ENCODE measurements at regions not wholly inside any gene's neighbourhood (a gene's known extent, or its start where the extent isn't known, plus 50 kb on each side); places are given as distances from the start of the nearest gene placed in this dataset.

DNA sequence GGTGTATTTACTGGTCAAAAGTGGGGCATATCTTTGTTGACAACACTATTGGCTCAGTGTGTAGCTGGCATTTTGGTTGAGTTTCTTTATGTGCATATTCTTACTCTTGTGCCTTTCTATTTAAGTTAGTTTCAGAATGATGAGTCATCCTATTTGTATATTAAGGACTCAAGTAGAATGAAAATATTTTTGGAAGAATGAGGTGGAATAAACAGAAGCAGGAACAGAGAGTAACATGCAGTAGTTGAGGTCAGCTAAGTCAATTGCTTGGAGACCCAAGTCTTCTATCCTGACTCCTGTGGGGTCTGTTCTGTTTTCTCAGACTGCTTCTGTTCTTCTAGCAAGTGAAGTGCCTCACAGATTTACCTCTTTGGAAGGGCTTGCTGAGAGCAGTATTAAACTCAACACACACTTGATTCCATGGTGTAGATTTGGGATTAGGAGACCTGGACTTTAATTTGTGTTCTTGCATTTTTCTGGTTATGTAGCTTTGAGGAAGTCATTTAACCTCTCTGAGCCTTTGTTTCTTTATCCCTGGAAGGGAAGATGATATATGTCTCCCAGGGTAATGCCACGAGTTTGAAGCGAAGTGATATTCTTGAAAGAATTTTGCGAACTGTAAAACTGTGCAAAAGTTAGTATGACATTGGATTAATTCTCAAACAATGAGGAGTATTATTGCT, 324.3 kb downstream of the QKI start:
- H4K20me1 ChIP-seq (ENCODE audit: insufficient read depth, low read length, poor library complexity, severe bottlenecking): no peaks in the 10 kb centered on the region
- H3K9ac ChIP-seq (ENCODE audit: low read depth, low read length, poor library complexity, severe bottlenecking): no peak overlapping the region
- no peaks in the 10 kb centered on the region for H3F3A ChIP-seq (ENCODE audit: low read depth)
- TF ChIP-seq, protein P1, sequence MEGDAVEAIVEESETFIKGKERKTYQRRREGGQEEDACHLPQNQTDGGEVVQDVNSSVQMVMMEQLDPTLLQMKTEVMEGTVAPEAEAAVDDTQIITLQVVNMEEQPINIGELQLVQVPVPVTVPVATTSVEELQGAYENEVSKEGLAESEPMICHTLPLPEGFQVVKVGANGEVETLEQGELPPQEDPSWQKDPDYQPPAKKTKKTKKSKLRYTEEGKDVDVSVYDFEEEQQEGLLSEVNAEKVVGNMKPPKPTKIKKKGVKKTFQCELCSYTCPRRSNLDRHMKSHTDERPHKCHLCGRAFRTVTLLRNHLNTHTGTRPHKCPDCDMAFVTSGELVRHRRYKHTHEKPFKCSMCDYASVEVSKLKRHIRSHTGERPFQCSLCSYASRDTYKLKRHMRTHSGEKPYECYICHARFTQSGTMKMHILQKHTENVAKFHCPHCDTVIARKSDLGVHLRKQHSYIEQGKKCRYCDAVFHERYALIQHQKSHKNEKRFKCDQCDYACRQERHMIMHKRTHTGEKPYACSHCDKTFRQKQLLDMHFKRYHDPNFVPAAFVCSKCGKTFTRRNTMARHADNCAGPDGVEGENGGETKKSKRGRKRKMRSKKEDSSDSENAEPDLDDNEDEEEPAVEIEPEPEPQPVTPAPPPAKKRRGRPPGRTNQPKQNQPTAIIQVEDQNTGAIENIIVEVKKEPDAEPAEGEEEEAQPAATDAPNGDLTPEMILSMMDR (conservative IDR thresholded peaks at IDR 0.05; ENCODE audit: low read length): no peak
- TF ChIP-seq EZH2phosphoT487 (IDR thresholded peaks at IDR 0.05; ENCODE audit: borderline replicate concordance): no peak
- H3K4me2 ChIP-seq (ENCODE audit: low read depth, low read length, poor library complexity, severe bottlenecking): no peak overlapping the region
- H3K36me3 ChIP-seq (ENCODE audit: insufficient read depth, low read length): no peaks in the 10 kb centered on the region
- no peaks in the 10 kb centered on the region for H3K27me3 ChIP-seq (ENCODE audit: insufficient read depth, low read length, poor library complexity, severe bottlenecking)
- H3K9me3 ChIP-seq (ENCODE audit: insufficient read depth, low read depth, low read length): no peaks in the 10 kb centered on the region; the same call in 1 of the 2 replicates
- no peak overlapping the region for H3K4me3 ChIP-seq (ENCODE audit: low read length, poor library complexity, severe bottlenecking)
- no peaks in the 10 kb centered on the region for H3K9me2 ChIP-seq (replicated peaks; ENCODE audit: low read depth, low read length)
- no peaks in the 10 kb centered on the region for H3K79me2 ChIP-seq (ENCODE audit: insufficient read depth, low read length)
- H3K4me1 ChIP-seq (ENCODE audit: insufficient read depth, low read length, poor library complexity, severe bottlenecking): no peaks in the 10 kb centered on the region
- no peak overlapping the region for H2AFZ ChIP-seq (ENCODE audit: low read length)

DNA sequence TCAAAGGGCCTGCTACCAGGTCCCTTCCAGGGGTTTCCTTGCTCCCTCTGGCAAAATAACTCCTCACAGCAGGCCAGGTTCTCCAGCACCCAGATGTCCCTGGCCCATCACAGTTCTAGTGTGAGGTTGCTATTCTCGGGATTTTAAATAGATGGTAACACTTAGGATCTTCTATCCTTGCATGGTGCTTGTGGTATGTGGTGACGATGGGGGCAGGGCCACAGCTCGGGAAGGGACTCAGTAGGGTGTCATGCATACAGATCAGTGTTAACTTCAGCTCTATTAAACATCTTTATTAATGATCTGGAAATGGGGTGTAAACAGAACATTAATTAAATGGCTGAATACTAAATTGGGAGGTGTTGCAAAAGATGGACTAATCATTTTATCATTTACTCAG, 323.8 kb downstream of the QKI start:
- Histone ChIP-seq H3K9me2 (replicated peaks; ENCODE audit: low read depth, low read length) (no peaks in the 10 kb centered on the region), H3K4me1 (ENCODE audit: insufficient read depth, low read length, poor library complexity, severe bottlenecking) (no peaks in the 10 kb centered on the region), H2AFZ (ENCODE audit: low read length) (no peak overlapping the region), H3K4me3 (ENCODE audit: low read length, poor library complexity, severe bottlenecking) (no peak overlapping the region), H3K79me2 (ENCODE audit: insufficient read depth, low read length) (no peaks in the 10 kb centered on the region), H4K20me1 (ENCODE audit: insufficient read depth, low read length, poor library complexity, severe bottlenecking) (no peaks in the 10 kb centered on the region), H3K9me3 (ENCODE audit: insufficient read depth, low read depth, low read length) (no peaks in the 10 kb centered on the region; the same call in 1 of the 2 replicates), H3F3A (ENCODE audit: low read depth) (no peaks in the 10 kb centered on the region), H3K4me2 (ENCODE audit: low read depth, low read length, poor library complexity, severe bottlenecking) (no peak overlapping the region), H3K9ac (ENCODE audit: low read depth, low read length, poor library complexity, severe bottlenecking) (no peak overlapping the region), H3K36me3 (ENCODE audit: insufficient read depth, low read length) (no peaks in the 10 kb centered on the region), H3K27me3 (ENCODE audit: insufficient read depth, low read length, poor library complexity, severe bottlenecking) (no peaks in the 10 kb centered on the region)
- TF ChIP-seq, protein P1 (conservative IDR thresholded peaks at IDR 0.05; ENCODE audit: low read length): no peak
- no peak for TF ChIP-seq EZH2phosphoT487 (IDR thresholded peaks at IDR 0.05; ENCODE audit: borderline replicate concordance)

DNA sequence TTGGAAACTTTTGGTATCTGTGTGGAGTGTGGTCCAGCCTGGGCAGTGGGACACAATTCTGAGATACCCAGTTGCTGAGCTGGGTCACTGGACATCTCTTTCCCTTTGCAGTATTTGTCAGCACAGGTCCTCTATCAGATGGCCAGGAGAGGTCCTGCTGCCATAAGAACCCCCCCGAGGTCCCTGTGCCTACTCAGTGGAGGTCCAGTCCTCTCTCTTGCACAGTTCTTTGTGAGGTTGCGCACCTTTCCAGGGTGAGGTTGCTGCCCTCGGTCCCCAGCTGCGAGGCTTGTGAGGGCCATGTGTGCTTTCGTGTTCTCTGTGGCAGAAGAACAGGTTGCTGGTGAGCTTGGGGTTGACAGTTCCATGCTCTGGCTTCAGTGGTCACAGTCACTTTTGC, 320.6 kb downstream of the QKI start:
- Histone ChIP-seq H3K36me3 (ENCODE audit: insufficient read depth, low read length) (no peaks in the 10 kb centered on the region), H3K9me2 (replicated peaks; ENCODE audit: low read depth, low read length) (no peaks in the 10 kb centered on the region), H3K9me3 (ENCODE audit: insufficient read depth, low read depth, low read length) (no peaks in the 10 kb centered on the region; the same call in 1 of the 2 replicates), H4K20me1 (ENCODE audit: insufficient read depth, low read length, poor library complexity, severe bottlenecking) (no peaks in the 10 kb centered on the region), H3K4me3 (ENCODE audit: low read length, poor library complexity, severe bottlenecking) (no peak overlapping the region), H3F3A (ENCODE audit: low read depth) (no peaks in the 10 kb centered on the region), H3K27me3 (ENCODE audit: insufficient read depth, low read length, poor library complexity, severe bottlenecking) (no peaks in the 10 kb centered on the region), H3K79me2 (ENCODE audit: insufficient read depth, low read length) (no peaks in the 10 kb centered on the region), H2AFZ (ENCODE audit: low read length) (no peak overlapping the region), H3K4me1 (ENCODE audit: insufficient read depth, low read length, poor library complexity, severe bottlenecking) (no peaks in the 10 kb centered on the region), H3K4me2 (ENCODE audit: low read depth, low read length, poor library complexity, severe bottlenecking) (no peak overlapping the region), H3K9ac (ENCODE audit: low read depth, low read length, poor library complexity, severe bottlenecking) (no peak overlapping the region)
- no peak for TF ChIP-seq EZH2phosphoT487 (IDR thresholded peaks at IDR 0.05; ENCODE audit: borderline replicate concordance)

DNA sequence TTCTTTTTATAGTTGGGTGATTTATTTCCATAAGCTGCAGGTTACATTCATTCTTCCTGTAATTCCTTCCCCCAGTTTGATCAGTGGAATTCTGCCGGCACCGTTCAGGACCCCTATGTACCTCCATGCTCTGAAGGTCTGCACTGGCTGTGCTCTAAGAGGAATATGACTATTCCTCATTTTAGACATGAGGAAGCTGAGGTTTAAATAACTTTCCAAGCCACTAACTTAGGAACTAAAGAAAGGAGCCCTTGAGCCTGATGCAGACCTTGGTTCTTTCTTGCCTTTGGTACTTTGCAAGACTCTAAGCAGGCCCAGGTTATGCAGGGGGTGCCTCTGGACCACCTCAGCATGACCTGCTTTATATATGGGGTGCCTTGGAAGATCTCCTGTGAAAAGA, 318.5 kb downstream of the QKI start:
- H2AFZ ChIP-seq (ENCODE audit: low read length): no peak overlapping the region
- H3K9ac ChIP-seq (ENCODE audit: low read depth, low read length, poor library complexity, severe bottlenecking): no peak overlapping the region
- H3K79me2 ChIP-seq (ENCODE audit: insufficient read depth, low read length): no peaks in the 10 kb centered on the region
- H3K9me2 ChIP-seq (replicated peaks; ENCODE audit: low read depth, low read length): no peaks in the 10 kb centered on the region
- no peak overlapping the region for H3K4me2 ChIP-seq (ENCODE audit: low read depth, low read length, poor library complexity, severe bottlenecking)
- H3K4me3 ChIP-seq (ENCODE audit: low read length, poor library complexity, severe bottlenecking): no peak overlapping the region
- H4K20me1 ChIP-seq (ENCODE audit: insufficient read depth, low read length, poor library complexity, severe bottlenecking): no peaks in the 10 kb centered on the region
- no peaks in the 10 kb centered on the region for H3K27me3 ChIP-seq (ENCODE audit: insufficient read depth, low read length, poor library complexity, severe bottlenecking)
- H3F3A ChIP-seq (ENCODE audit: low read depth): no peaks in the 10 kb centered on the region
- TF ChIP-seq EZH2phosphoT487 (IDR thresholded peaks at IDR 0.05; ENCODE audit: borderline replicate concordance): no peak
- TF ChIP-seq, protein P1 (conservative IDR thresholded peaks at IDR 0.05; ENCODE audit: low read length): no peak
- no peaks in the 10 kb centered on the region for H3K36me3 ChIP-seq (ENCODE audit: insufficient read depth, low read length)
- H3K4me1 ChIP-seq (ENCODE audit: insufficient read depth, low read length, poor library complexity, severe bottlenecking): no peaks in the 10 kb centered on the region
- peaks cover 2% of the 10 kb centered on the region; the same call in 1 of the 2 replicates for H3K9me3 ChIP-seq (ENCODE audit: insufficient read depth, low read depth, low read length)
